ELR (cell line): ENCODE measurements at regions not wholly inside any gene's neighbourhood (a gene's known extent, or its start where the extent isn't known, plus 50 kb on each side); places are given as distances from the start of the nearest gene placed in this dataset.

Experiments
- DNase-seq: peaks from one replicate; pipeline ENCODE4 v3.0.0-alpha.2; 2015; ENCODE audit warnings: low read depth

GRCh38 chr2:219957820-219958219 is 330.4 kb downstream of the SLC4A3 start:
- no peak for DNase-seq

GRCh38 chr2:219958941-219959340 is 331.5 kb downstream of the SLC4A3 start:
- DNase-seq: no peak

GRCh38 chr2:219959471-219959870 is 332.0 kb downstream of the SLC4A3 start:
- peak; percentile 73 for DNase-seq

GRCh38 chr2:219961947-219962498 is 334.6 kb downstream of the SLC4A3 start:
- no peak for DNase-seq

- DNase-seq: no peak
Observed at GRCh38 chr2:219962801-219963200, 335.4 kb downstream of the SLC4A3 start.

GRCh38 chr2:219965287-219966194 is 338.1 kb downstream of the SLC4A3 start:
- peak; percentile 10 for DNase-seq

GRCh38 chr2:219967247-219968245 is 340.1 kb downstream of the SLC4A3 start:
- no peak for DNase-seq

GRCh38 chr2:219968685-219969345 is 341.4 kb downstream of the SLC4A3 start:
- peak; percentile 96 for DNase-seq

- peak; percentile 95 for DNase-seq
Observed at GRCh38 chr2:219969508-219969907, 342.1 kb downstream of the SLC4A3 start.

GRCh38 chr2:219973136-219973535 is 345.7 kb downstream of the SLC4A3 start:
- no peak for DNase-seq

GRCh38 chr2:219976871-219977270 is 349.4 kb downstream of the SLC4A3 start:
- no peak for DNase-seq

GRCh38 chr2:219980638-219981037 is 353.2 kb downstream of the SLC4A3 start:
- no peak for DNase-seq

- DNase-seq: no peak
Observed at GRCh38 chr2:219983836-219984235, 356.4 kb downstream of the SLC4A3 start.

- no peak for DNase-seq
Observed at GRCh38 chr2:219985017-219985416, 357.6 kb downstream of the SLC4A3 start.

- DNase-seq: peak; percentile 95
Observed at GRCh38 chr2:219987830-219988229, 360.4 kb downstream of the SLC4A3 start.

- no peak for DNase-seq
Observed at GRCh38 chr2:219989744-219990143, 362.3 kb downstream of the SLC4A3 start.

GRCh38 chr2:219991116-219991515 is 363.7 kb downstream of the SLC4A3 start:
- no peak for DNase-seq

GRCh38 chr2:219995399-219995798 is 368.0 kb downstream of the SLC4A3 start:
- DNase-seq: no peak

GRCh38 chr2:219995991-219996765 is 368.7 kb downstream of the SLC4A3 start:
- no peak for DNase-seq

- peak; percentile 40 for DNase-seq
Observed at GRCh38 chr2:219997341-219997851, 370.0 kb downstream of the SLC4A3 start.

- DNase-seq: peak; percentile 36
Observed at GRCh38 chr2:219998107-219998506, 370.7 kb downstream of the SLC4A3 start.
